Esophagus squamous epithelium (tissue), 4 donors: ENCODE measurements at regions not wholly inside any gene's neighbourhood (a gene's known extent, or its start where the extent isn't known, plus 50 kb on each side); places are given as distances from the start of the nearest gene placed in this dataset.

Source experiments
- CTCF ChIP-seq, 6 experiments: fragments of 450-650 bp in 4 of 6; fragments of 200-600 bp in 2 of 6; sonication (generic) in 2 of 6; IDR thresholded peaks; one replicate each; pipeline ENCODE4 v1.5.1; 2016 to 2019; ENCODE audit warnings: antibody characterized with exemption in 6 of 6, mild to moderate bottlenecking in 4 of 6, moderate library complexity in 4 of 6
- POLR2A ChIP-seq, 4 donors: fragments of 450-650 bp; IDR thresholded peaks; one replicate each; pipeline ENCODE4 v1.6.1; 2017; ENCODE audit warnings: antibody characterized with exemption in 4 of 4, mild to moderate bottlenecking in 4 of 4, moderate library complexity in 3 of 4

GRCh38 chr9:126225611-126226609 is 100.7 kb upstream of the MVB12B start:
- TF ChIP-seq CTCF (IDR thresholded peaks at IDR 0.05) (no peak), POLR2A (IDR thresholded peaks at IDR 0.05) (no peak)
